Left lobe of liver (tissue), 2 donors: ENCODE measurements at regions not wholly inside any gene's neighbourhood (a gene's known extent, or its start where the extent isn't known, plus 50 kb on each side); places are given as distances from the start of the nearest gene placed in this dataset.

Experiments used
- ATAC-seq: fragments of 200-7000 bp; cut with Tn5 transposase; one replicate; pipeline ENCODE4 v1.9.1; 2020; ENCODE audit warnings: mild to moderate bottlenecking, moderate library complexity
- DNase-seq: peaks from one replicate; pipeline ENCODE4 v3.0.0-alpha.2; 2020; ENCODE audit warnings: low spot score
- donor health status: DM: no; HTN: no; CAD: no; lungs with moderate emphysema.
- donor health status: DM: no; HTN: yes; CAD: no.

- ATAC-seq = no peak
- DNase-seq = no peak
Observed at GRCh38 chr15:46471096-46471495, 836.3 kb downstream of the SQOR start.

- DNase-seq (no peak), ATAC-seq (no peak)
Observed at GRCh38 chr15:46489276-46489675, 854.4 kb downstream of the SQOR start.

- no peak for ATAC-seq
Observed at GRCh38 chr15:46496491-46497115, 861.8 kb downstream of the SQOR start.

GRCh38 chr15:46502667-46503066 lies 867.8 kb downstream of the SQOR start:
- DNase-seq = no peak
- ATAC-seq = no peak

More at GRCh38 chr15:46496491-46497115, 861.8 kb downstream of the SQOR start:
- DNase-seq = no peak

- DNase-seq (no peak), ATAC-seq (no peak)
Observed at GRCh38 chr15:46518381-46518780, 883.6 kb downstream of the SQOR start.

- no peak for ATAC-seq
Observed at GRCh38 chr15:46523701-46524100, 888.9 kb downstream of the SQOR start.

GRCh38 chr15:46525984-46526725 lies 891.3 kb downstream of the SQOR start:
- peak; percentile 86 for ATAC-seq
- no peak for DNase-seq

More at GRCh38 chr15:46523701-46524100, 888.9 kb downstream of the SQOR start:
- no peak for DNase-seq

GRCh38 chr15:46526726-46527110 lies 891.9 kb downstream of the SQOR start:
- ATAC-seq (peak; percentile 12), DNase-seq (no peak)

- DNase-seq = no peak
- no peak for ATAC-seq
Observed at GRCh38 chr15:46543626-46544025, 908.8 kb downstream of the SQOR start.

- DNase-seq (no peak), ATAC-seq (no peak)
Observed at GRCh38 chr15:46548989-46549388, 914.2 kb downstream of the SQOR start.

- DNase-seq (no peak), ATAC-seq (no peak)
Observed at GRCh38 chr15:46552316-46552715, 917.5 kb downstream of the SQOR start.

- ATAC-seq (peak; percentile 81), DNase-seq (no peak)
Observed at GRCh38 chr15:46555547-46555946, 920.7 kb downstream of the SQOR start.

- no peak for DNase-seq
- no peak for ATAC-seq
Observed at GRCh38 chr15:46556010-46556409, 921.2 kb downstream of the SQOR start.

- no peak for ATAC-seq
- no peak for DNase-seq
Observed at GRCh38 chr15:46556559-46557379, 921.9 kb downstream of the SQOR start.

GRCh38 chr15:46567968-46568367 lies 933.1 kb downstream of the SQOR start:
- ATAC-seq (no peak), DNase-seq (no peak)

GRCh38 chr15:46569781-46570180 lies 935.0 kb downstream of the SQOR start:
- no peak for ATAC-seq

GRCh38 chr15:46576646-46577395 lies 942.0 kb downstream of the SQOR start:
- ATAC-seq (no peak), DNase-seq (no peak)

More at GRCh38 chr15:46569781-46570180, 935.0 kb downstream of the SQOR start:
- DNase-seq = no peak

- DNase-seq = no peak
- peak; percentile 93 for ATAC-seq
Observed at GRCh38 chr15:46577767-46578166, 942.9 kb downstream of the SQOR start.

GRCh38 chr15:46580487-46580886 lies 945.7 kb downstream of the SQOR start:
- ATAC-seq (no peak), DNase-seq (no peak)

- ATAC-seq (no peak), DNase-seq (no peak)
Observed at GRCh38 chr15:46580924-46581323, 946.1 kb downstream of the SQOR start.

GRCh38 chr15:46589088-46589487 lies 954.3 kb downstream of the SQOR start:
- no peak for DNase-seq
- no peak for ATAC-seq
